ENCODE measurements at regions not wholly inside any gene's neighbourhood (a gene's known extent, or its start where the extent isn't known, plus 50 kb on each side); places are given as distances from the start of the nearest gene placed in this dataset.

GRCh38 chr3:66592016-66592761 is 91.4 kb upstream of the LRIG1 start:
- no peak for DNase-seq (ENCODE audit: low read depth, low spot score)

GRCh38 chr3:66592927-66593625 is 92.3 kb upstream of the LRIG1 start:
- no peak for DNase-seq (ENCODE audit: low read depth, low spot score)

- no peak for DNase-seq (ENCODE audit: low read depth, low spot score)
Observed at GRCh38 chr3:66593978-66594377, 93.2 kb upstream of the LRIG1 start.

- DNase-seq (ENCODE audit: low read depth, low spot score) = no peak
Observed at GRCh38 chr3:66597308-66597863, 96.6 kb upstream of the LRIG1 start.

GRCh38 chr3:66598168-66598567 is 97.3 kb upstream of the LRIG1 start:
- no peak for DNase-seq (ENCODE audit: low read depth, low spot score)

- no peak for DNase-seq (ENCODE audit: low read depth, low spot score)
Observed at GRCh38 chr3:66602237-66602636, 101.4 kb upstream of the LRIG1 start.

GRCh38 chr3:66602691-66603090 is 101.9 kb upstream of the LRIG1 start:
- no peak for DNase-seq (ENCODE audit: low read depth, low spot score)

GRCh38 chr3:66603151-66603611 is 102.4 kb upstream of the LRIG1 start:
- DNase-seq (ENCODE audit: low read depth, low spot score) = no peak

GRCh38 chr3:66604481-66604880 is 103.7 kb upstream of the LRIG1 start:
- no peak for DNase-seq (ENCODE audit: low read depth, low spot score)

GRCh38 chr3:66606126-66606525 is 105.3 kb upstream of the LRIG1 start:
- DNase-seq (ENCODE audit: low read depth, low spot score) = no peak

- DNase-seq (ENCODE audit: low read depth, low spot score) = no peak
Observed at GRCh38 chr3:66606868-66607267, 106.0 kb upstream of the LRIG1 start.

GRCh38 chr3:66609660-66610561 is 109.1 kb upstream of the LRIG1 start:
- DNase-seq (ENCODE audit: low read depth, low spot score) = peak; percentile 94

GRCh38 chr3:66610562-66610909 is 109.7 kb upstream of the LRIG1 start:
- DNase-seq (ENCODE audit: low read depth, low spot score) = no peak

- DNase-seq (ENCODE audit: low read depth, low spot score) = no peak
Observed at GRCh38 chr3:66615643-66616301, 115.0 kb upstream of the LRIG1 start.

GRCh38 chr3:66617351-66617750 is 116.5 kb upstream of the LRIG1 start:
- DNase-seq (ENCODE audit: low read depth, low spot score) = no peak

- DNase-seq (ENCODE audit: low read depth, low spot score) = no peak
Observed at GRCh38 chr3:66618066-66618465, 117.2 kb upstream of the LRIG1 start.

GRCh38 chr3:66620296-66620695 is 119.5 kb upstream of the LRIG1 start:
- DNase-seq (ENCODE audit: low read depth, low spot score) = no peak

GRCh38 chr3:66622756-66623457 is 122.1 kb upstream of the LRIG1 start:
- DNase-seq (ENCODE audit: low read depth, low spot score) = no peak

- no peak for DNase-seq (ENCODE audit: low read depth, low spot score)
Observed at GRCh38 chr3:66625505-66626216, 124.8 kb upstream of the LRIG1 start.

All from smooth muscle cell of the brain vasculature (primary cell).